Common myeloid progenitor, CD34-positive (primary cell): ENCODE measurements at regions not wholly inside any gene's neighbourhood (a gene's known extent, or its start where the extent isn't known, plus 50 kb on each side); places are given as distances from the start of the nearest gene placed in this dataset.
"Not testable (repeated sequence)": the region's sequence is repeated elsewhere in the genome, so short reads cannot be mapped to it uniquely, and the experiment has no call there.

Experiments used
- CTCF ChIA-PET: fragments of 350-600 bp; sonication (Branson Sonifier 250); formaldehyde crosslinking; loops from one replicate; lab custom pipeline; 2021; ENCODE audit warnings: antibody characterized with exemption; lab: Charles Lee
- POLR2A ChIA-PET: fragments of 350-600 bp; sonication (Branson Sonifier 250); formaldehyde crosslinking; loops from one replicate; lab custom pipeline; 2021; ENCODE audit warnings: antibody characterized with exemption; lab: Charles Lee
- DNase-seq, 3 donors: peaks; one replicate each; pipeline versions ENCODE4 v3.0.0 to v3.0.0-alpha.2; 2013
- H3K27ac ChIP-seq, 2 experiments: 1 replicate in 1 of 2; 2 replicates in 1 of 2; pipeline ENCODE4 v1.7.0; 2013; ENCODE audit warnings: inconsistent platforms in 2 of 2, low read length in 2 of 2, mild to moderate bottlenecking in 2 of 2, low read depth in 1 of 2, moderate library complexity in 1 of 2; ENCODE audit not compliant: severe bottlenecking in 2 of 2, insufficient read depth in 1 of 2, poor library complexity in 1 of 2
- H3K27me3 ChIP-seq, 5 experiments: replicated peaks in 2 of 5; 1 replicate in 3 of 5; 2 replicates in 2 of 5; pipeline versions ENCODE4 v1.6.1 to v1.7.0; 2013; ENCODE audit warnings: low read length in 4 of 5, mild to moderate bottlenecking in 2 of 5, moderate library complexity in 2 of 5, inconsistent platforms in 1 of 5; ENCODE audit not compliant: insufficient read depth in 5 of 5, control insufficient read depth in 4 of 5
- H3K36me3 ChIP-seq, 4 experiments: 1 replicate in 2 of 4; 2 replicates in 2 of 4; pipeline versions ENCODE4 v1.6.1 to v1.7.0; 2013; ENCODE audit warnings: low read length in 3 of 4, control low read depth in 1 of 4, mild to moderate bottlenecking in 1 of 4; ENCODE audit not compliant: control insufficient read depth in 4 of 4, insufficient read depth in 4 of 4
- H3K4me1 ChIP-seq, 4 experiments: 1 replicate in 3 of 4; 2 replicates in 1 of 4; pipeline versions ENCODE4 v1.6.1 to v1.7.1; 2013; ENCODE audit warnings: low read length in 3 of 4, mild to moderate bottlenecking in 3 of 4, control low read depth in 1 of 4, inconsistent platforms in 1 of 4, moderate library complexity in 1 of 4; ENCODE audit not compliant: control insufficient read depth in 4 of 4, insufficient read depth in 4 of 4; ENCODE audit errors: control extremely low read depth in 1 of 4
- H3K4me3 ChIP-seq, 7 experiments: 1 replicate in 4 of 7; 2 replicates in 3 of 7; pipeline versions ENCODE4 v1.5.1 to v1.7.0; 2013; ENCODE audit warnings: mild to moderate bottlenecking in 7 of 7, low read length in 6 of 7, moderate library complexity in 6 of 7, inconsistent platforms in 2 of 7, low read depth in 2 of 7, control low read depth in 1 of 7; ENCODE audit not compliant: insufficient read depth in 4 of 7, control insufficient read depth in 1 of 7; ENCODE audit errors: extremely low read depth in 1 of 7
- H3K9me3 ChIP-seq, 5 experiments: 1 replicate in 4 of 5; 2 replicates in 1 of 5; pipeline versions ENCODE4 v1.6.1 to v1.7.1; 2013; ENCODE audit warnings: low read length in 4 of 5, mild to moderate bottlenecking in 2 of 5, inconsistent platforms in 1 of 5, low read depth in 1 of 5, moderate library complexity in 1 of 5; ENCODE audit not compliant: control insufficient read depth in 4 of 5, insufficient read depth in 2 of 5; ENCODE audit errors: control extremely low read depth in 1 of 5
- WGBS: methylation state at CpG from one replicate; pipeline ENCODE4 v1.1.5; 2013; ENCODE audit not compliant: insufficient coverage; 5-methylcytosine and 5-hydroxymethylcytosine counted together

DNA sequence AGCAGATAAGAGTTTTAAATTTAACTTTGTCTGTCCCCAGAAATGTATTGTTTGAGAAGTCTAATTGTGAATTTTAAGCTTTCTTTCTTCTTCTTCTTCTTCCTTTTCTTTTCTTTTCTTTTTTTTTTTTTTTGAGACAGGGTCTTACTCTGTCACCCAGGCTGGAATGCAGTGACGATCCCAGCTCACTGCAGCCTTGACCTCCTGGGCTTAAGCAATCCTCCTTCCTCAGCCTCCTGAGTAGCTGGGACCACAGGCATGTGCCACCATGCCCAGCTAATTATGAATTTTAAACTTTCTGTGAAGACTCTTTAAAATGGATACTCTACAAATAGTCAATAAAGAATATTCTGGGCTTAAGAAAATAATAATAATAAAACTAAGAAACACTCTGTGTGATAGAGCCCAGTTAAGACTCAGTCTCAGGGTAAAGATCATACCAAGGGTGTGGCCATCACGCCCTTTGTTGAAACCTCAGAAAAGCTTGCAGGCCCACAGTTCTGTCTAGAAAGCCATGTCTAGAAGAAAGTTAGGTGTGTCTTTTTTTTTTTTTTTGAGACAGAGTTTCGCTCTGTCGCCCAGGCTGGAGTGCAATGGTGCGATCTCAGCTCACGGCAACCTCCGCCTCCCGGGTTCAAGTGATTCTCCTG is 177.3 kb downstream of the C9orf50 start:
- WGBS = 100% methylated on average over 1 of the region's 8 CpGs
- not testable (repeated sequence) for H3K36me3 ChIP-seq, H3K4me3 ChIP-seq, H3K27ac ChIP-seq, H3K27me3 ChIP-seq, DNase-seq, H3K9me3 ChIP-seq
- peaks cover 0 to 18% (median 9%) of the 10 kb centered on the region in 4 experiments for H3K4me1 ChIP-seq
- POLR2A ChIA-PET = interaction anchor here (0.6 to 0.7 kb wide), 2 partner anchors 16 to 100 kb away, joined by 3 read pairs; no protein-coding TSS in a partner anchor
- CTCF ChIA-PET = interaction anchor here (1.0 to 1.2 kb wide), 2 partner anchors 15 to 31 kb away, joined by 3 to 4 read pairs; no protein-coding TSS in a partner anchor

DNA sequence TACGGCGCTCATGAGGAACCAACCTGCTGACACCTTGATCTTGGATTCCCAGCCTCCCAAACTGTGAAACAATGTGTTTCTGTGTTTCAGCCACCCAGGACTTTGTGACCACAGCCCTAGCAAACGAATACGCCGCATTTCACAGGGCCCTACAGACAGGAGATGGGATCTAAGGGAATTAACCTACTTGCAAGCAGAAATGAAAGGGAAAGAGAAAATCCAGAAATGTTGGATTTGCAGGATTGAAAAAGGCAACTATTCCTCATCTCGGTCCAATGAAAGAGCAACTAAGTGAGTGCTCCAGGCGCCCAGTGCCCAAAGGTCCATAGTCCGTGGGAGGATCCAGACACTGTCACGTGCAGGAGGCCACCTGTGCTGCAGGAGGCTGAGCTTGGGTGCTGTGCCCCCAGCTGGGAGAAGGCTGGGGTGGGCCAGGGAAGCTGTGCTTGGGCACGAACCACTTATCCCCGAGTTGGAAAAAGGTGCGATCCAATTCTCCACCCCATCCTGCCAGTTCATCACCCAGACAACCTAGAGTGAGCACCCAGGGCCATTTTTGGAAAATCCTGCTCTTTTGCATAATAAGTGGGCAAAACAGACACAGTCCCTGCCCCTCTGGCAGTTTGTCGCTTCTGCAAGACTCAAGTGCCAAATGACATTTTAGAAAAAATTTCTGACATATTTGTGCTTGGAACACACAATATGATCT is 177.9 kb downstream of the C9orf50 start:
- Histone ChIP-seq H3K4me3 (no peak overlapping the region), H3K27ac (no peak overlapping the region), H3K4me1 (peaks cover 0 to 25% (median 16%) of the 10 kb centered on the region in 4 experiments), H3K36me3 (no peaks in the 10 kb centered on the region), H3K9me3 (peaks cover 0 to 9% (median 6%) of the 10 kb centered on the region in 5 experiments), H3K27me3 (peaks cover 0 to 13% (median 4%) of the 10 kb centered on the region in 5 experiments)
- 88% methylated on average over 13 of the region's 13 CpGs for WGBS
- ChIA-PET CTCF (interaction anchor here (1.0 to 1.2 kb wide), 2 partner anchors 16 to 31 kb away, joined by 3 to 4 read pairs; no protein-coding TSS in a partner anchor), POLR2A (interaction anchor here (0.6 kb wide), 1 partner anchor 99 kb away, joined by 3 read pairs; no protein-coding TSS in a partner anchor)
- DNase-seq = no peak

DNA sequence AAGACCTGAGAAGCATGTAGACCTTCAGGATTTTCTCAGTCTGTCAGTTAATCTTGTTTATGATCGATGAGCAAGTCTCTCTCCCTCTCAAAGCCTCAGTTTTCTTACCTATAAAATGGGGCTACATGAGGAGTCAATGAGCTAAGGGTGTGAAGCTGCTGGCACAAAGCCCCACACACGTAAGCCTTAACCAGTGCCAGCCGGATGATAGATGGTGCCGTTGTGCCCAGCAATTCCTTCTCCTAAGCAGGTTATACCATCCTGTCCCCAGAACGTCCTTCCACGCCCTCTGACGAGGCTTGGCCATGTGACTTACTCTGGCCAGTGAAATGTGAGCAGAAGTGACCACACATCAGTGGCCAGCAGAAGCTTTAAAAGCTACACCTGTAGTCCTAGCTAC is 179.0 kb downstream of the C9orf50 start:
- POLR2A ChIA-PET = no interaction called here
- no peak for DNase-seq
- CTCF ChIA-PET = interaction anchor here (1.0 to 1.4 kb wide), 3 partner anchors 15 to 299 kb away, joined by 3 to 4 read pairs (median 3); no protein-coding TSS in a partner anchor
- Histone ChIP-seq H3K4me1 (peaks cover 0 to 36% (median 27%) of the 10 kb centered on the region in 4 experiments), H3K4me3 (no peak overlapping the region), H3K27ac (no peak overlapping the region), H3K27me3 (peaks cover 0 to 22% (median 8%) of the 10 kb centered on the region in 5 experiments), H3K36me3 (no peaks in the 10 kb centered on the region), H3K9me3 (peaks cover 0 to 9% (median 4%) of the 10 kb centered on the region in 5 experiments)
- WGBS = 81% methylated on average over 3 of the region's 7 CpGs

DNA sequence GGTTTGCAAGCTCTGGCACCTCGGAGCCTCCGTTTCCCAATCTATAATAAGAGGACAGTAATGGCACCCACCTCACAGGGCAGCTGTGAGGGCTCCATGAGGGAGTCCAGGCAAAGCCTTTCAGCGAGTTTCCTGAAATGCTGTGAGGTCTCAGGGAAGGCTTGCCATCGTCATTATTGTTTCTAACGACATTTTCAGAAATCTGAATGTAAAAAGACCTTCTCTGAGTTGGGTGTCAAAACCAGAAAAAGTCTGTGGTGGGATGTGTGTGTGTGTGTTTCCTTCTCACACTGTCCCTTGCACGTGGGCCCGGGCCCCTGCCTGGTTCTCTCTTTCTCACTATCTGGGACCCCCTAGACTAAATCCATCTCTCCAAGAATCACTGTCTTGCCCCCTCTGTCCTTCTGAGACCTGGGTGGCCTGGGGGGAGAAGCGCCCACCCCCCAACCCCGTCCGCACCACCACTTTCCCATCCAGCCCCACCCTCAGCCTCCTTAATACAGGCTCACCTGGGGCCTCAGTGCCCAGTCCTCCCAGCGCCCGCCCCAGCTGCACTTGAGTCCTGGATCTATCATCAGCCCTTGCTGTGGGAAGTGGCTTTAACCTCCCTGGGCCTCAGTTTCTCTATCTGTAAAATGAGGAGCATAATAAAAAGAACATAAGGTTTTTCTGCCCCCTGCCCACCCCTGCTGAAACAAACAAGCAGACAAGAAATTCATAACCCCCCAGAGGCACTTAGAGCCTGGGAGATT is 180.3 kb downstream of the C9orf50 start:
- Histone ChIP-seq H3K27ac (no peak overlapping the region), H3K36me3 (no peaks in the 10 kb centered on the region), H3K27me3 (peaks cover 0 to 22% (median 8%) of the 10 kb centered on the region in 5 experiments), H3K9me3 (peaks cover 0 to 2% (median 0%) of the 10 kb centered on the region in 5 experiments), H3K4me3 (no peak overlapping the region), H3K4me1 (peaks cover 0 to 42% (median 31%) of the 10 kb centered on the region in 4 experiments)
- DNase-seq = peak in 2 of 3 donors; percentile 26 to 51
- POLR2A ChIA-PET = no interaction called here
- CTCF ChIA-PET = interaction anchor here (1.0 to 1.2 kb wide), 3 partner anchors 13 to 298 kb away, joined by 3 to 4 read pairs (median 3); no protein-coding TSS in a partner anchor
- WGBS = 83% methylated on average over 6 of the region's 12 CpGs

DNA sequence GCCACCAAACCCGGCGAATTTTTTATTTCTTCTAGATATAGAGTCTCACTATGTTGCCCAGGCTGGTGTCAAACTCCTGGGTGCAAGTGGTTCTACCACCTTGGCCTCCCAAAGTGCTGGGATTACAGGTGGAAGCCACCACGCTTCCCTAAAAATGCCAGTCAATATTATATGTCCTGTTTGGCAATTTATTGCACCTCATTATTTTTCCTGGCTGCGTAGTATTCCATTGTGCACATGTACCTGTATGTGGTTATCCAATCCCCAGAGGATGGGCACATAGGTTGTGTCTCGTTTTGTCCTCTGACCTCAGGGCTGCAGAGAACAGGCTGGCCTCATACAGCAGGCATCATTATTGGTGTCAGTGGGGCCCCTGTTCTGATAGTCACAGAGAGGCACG is 181.7 kb downstream of the C9orf50 start:
- peak in 1 of 3 donors; percentile 34 for DNase-seq
- no peak overlapping the region for H3K27ac ChIP-seq
- CTCF ChIA-PET = interaction anchor here (1.2 kb wide), 2 partner anchors 11 to 19 kb away, joined by 3 to 4 read pairs; no protein-coding TSS in a partner anchor
- no peak overlapping the region for H3K4me3 ChIP-seq
- H3K9me3 ChIP-seq = peaks cover 0 to 2% (median 0%) of the 10 kb centered on the region in 5 experiments
- peaks cover 0 to 42% (median 31%) of the 10 kb centered on the region in 4 experiments for H3K4me1 ChIP-seq
- no peaks in the 10 kb centered on the region for H3K36me3 ChIP-seq
- POLR2A ChIA-PET = no interaction called here
- WGBS = 78% methylated on average over 6 of the region's 6 CpGs
- peaks cover 0 to 22% (median 8%) of the 10 kb centered on the region in 5 experiments for H3K27me3 ChIP-seq

DNA sequence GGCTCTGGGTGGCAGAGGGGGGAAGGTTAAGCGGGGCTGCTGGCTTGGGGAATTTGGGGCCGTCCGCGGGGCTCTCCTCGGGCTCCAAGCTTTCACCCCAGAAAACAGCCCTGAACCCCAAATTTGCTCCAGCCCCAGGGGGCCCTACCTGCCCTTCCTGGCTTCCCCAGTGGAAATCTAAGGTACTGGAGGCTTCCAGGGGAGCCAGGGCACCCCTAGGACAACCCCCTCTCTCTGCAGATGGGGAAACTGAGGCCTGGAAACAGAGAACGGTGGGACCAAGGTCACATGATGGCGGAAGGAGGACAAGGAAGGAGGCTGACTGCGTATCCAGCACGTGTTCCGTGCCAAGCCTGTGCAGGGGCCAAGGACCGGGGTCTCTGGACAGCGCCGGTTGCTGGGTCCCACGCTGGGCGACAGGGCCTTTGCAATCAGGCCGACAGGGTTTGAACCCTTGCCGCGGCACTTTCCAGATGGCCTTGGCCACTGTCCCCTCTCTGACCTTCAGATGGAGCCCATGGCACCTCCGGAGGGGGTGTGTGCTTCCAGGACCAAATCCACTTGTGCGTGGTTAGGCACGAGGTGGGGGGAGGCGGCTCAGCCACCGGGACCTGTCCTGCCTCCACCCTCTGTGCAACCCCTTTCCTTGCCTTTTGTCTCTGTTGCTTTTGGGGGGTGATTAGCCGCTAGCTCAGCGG is 183.1 kb downstream of the C9orf50 start:
- no peaks in the 10 kb centered on the region for H3K36me3 ChIP-seq
- DNase-seq = no peak
- peaks cover 0 to 36% (median 26%) of the 10 kb centered on the region in 4 experiments for H3K4me1 ChIP-seq
- CTCF ChIA-PET = interaction anchor here (0.8 to 1.2 kb wide), 2 partner anchors 10 to 13 kb away, joined by 3 read pairs; no protein-coding TSS in a partner anchor
- H3K27ac ChIP-seq = no peak overlapping the region
- H3K9me3 ChIP-seq = peaks cover 0 to 2% (median 0%) of the 10 kb centered on the region in 5 experiments
- 5% methylated on average over 20 of the region's 25 CpGs for WGBS
- peak overlapping the region in 6 of 7 experiments; percentile 47 to 81 (median 64) for H3K4me3 ChIP-seq
- POLR2A ChIA-PET = interaction anchor here (1.7 kb wide), 1 partner anchor 22 kb away, joined by 10 read pairs; no protein-coding TSS in a partner anchor
- H3K27me3 ChIP-seq = peaks cover 0 to 22% (median 8%) of the 10 kb centered on the region in 5 experiments
